ENCODE measurements at regions not wholly inside any gene's neighbourhood (a gene's known extent, or its start where the extent isn't known, plus 50 kb on each side); places are given as distances from the start of the nearest gene placed in this dataset.
"Not testable (repeated sequence)": the region's sequence is repeated elsewhere in the genome, so short reads cannot be mapped to it uniquely, and the experiment has no call there.

DNA sequence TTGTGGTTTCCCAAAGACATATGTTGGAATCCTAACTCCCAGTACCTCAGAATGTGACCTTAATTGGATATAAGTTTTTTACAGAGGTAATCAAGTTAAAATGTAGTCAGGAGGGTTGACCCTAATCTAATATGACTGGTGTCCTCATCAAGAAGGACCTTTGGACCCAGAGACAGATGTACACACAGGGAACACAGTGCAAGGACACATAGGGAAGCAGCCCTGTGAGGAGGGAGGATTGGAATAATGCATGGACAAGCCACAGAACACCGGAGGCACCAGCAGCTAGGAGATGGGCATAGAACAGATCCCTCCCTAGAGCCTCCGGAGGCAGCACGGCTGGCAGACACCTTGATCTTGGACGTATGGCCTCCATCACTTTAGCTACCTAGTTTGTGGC, 119.8 kb upstream of the SPATA31A3 start:
- not testable (repeated sequence) for H3K27ac ChIP-seq (ENCODE audit: insufficient read depth, low read length); H3K4me1 ChIP-seq (ENCODE audit: control insufficient read depth, extremely low read depth, insufficient read depth, low read length); H2AFZ ChIP-seq (ENCODE audit: low read length); H4K20me1 ChIP-seq (ENCODE audit: control insufficient read depth, extremely low read depth, insufficient read depth, low read length); H3K4me2 ChIP-seq (ENCODE audit: extremely low read depth, insufficient read depth, low read length); DNase-seq (ENCODE audit: low read depth in 2 of 2); H3K4me3 ChIP-seq (replicated peaks in 1 of 4; ENCODE audit: control extremely low read depth in 1 of 4, insufficient read depth in 1 of 4, low read depth in 3 of 4, low read length in 4 of 4); H3K9ac ChIP-seq (ENCODE audit: insufficient read depth, low read length); H3K9me3 ChIP-seq (ENCODE audit: control insufficient read depth, insufficient read depth, low read depth, low read length); H3K36me3 ChIP-seq (ENCODE audit: control insufficient read depth, insufficient read depth, low read length); H3K27me3 ChIP-seq (ENCODE audit: control insufficient read depth, insufficient read depth, low read length); H3K79me2 ChIP-seq (ENCODE audit: control insufficient read depth, insufficient read depth, low read length)

DNA sequence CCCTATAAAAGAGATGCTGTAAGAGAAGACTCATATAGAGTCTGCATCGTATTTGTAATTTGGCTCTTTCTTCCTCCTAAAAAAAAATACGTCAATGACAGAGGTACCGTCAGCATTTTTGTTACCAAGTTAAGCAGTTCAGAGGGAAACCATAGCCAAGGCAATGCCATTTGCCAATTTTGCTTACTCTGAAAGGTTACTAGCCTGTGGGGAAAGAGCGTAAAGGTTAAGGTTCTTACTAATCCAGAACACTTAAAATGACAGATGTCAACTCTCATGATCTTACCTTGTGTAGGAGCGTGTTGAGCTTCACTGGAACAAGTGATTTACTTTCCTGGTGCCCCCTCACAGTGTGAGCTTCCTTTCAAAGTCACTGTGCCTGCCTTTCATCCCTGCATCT, 119.4 kb upstream of the SPATA31A3 start:
- H3K4me3 ChIP-seq (replicated peaks in 1 of 4; ENCODE audit: control extremely low read depth in 1 of 4, insufficient read depth in 1 of 4, low read depth in 3 of 4, low read length in 4 of 4); H2AFZ ChIP-seq (ENCODE audit: low read length); H3K9ac ChIP-seq (ENCODE audit: insufficient read depth, low read length); H3K9me3 ChIP-seq (ENCODE audit: control insufficient read depth, insufficient read depth, low read depth, low read length); H3K4me2 ChIP-seq (ENCODE audit: extremely low read depth, insufficient read depth, low read length); H4K20me1 ChIP-seq (ENCODE audit: control insufficient read depth, extremely low read depth, insufficient read depth, low read length); H3K79me2 ChIP-seq (ENCODE audit: control insufficient read depth, insufficient read depth, low read length); H3K27me3 ChIP-seq (ENCODE audit: control insufficient read depth, insufficient read depth, low read length); DNase-seq (ENCODE audit: low read depth in 2 of 2); H3K27ac ChIP-seq (ENCODE audit: insufficient read depth, low read length); H3K36me3 ChIP-seq (ENCODE audit: control insufficient read depth, insufficient read depth, low read length); H3K4me1 ChIP-seq (ENCODE audit: control insufficient read depth, extremely low read depth, insufficient read depth, low read length): not testable (repeated sequence)

DNA sequence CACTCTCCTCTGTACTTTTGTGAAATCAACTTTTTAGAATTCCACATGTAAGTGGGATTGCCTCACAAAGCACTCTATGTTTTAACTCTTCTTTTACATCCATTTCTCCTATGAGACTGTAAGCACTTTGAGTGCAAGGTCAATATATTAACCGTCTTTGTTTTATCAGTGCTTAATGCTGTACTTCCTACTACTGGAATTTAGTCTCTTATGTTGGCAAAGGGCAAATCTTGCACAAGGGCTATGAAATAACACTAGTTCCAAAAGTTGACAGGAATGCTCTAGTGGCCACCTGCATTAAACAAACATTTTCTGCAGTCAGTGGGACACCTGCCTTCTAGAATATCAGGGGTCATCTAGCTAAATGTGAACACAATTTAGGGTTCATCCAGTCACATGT, 117.5 kb upstream of the SPATA31A3 start:
- not testable (repeated sequence) for H3K4me1 ChIP-seq (ENCODE audit: control insufficient read depth, extremely low read depth, insufficient read depth, low read length); H3K79me2 ChIP-seq (ENCODE audit: control insufficient read depth, insufficient read depth, low read length); H3K27ac ChIP-seq (ENCODE audit: insufficient read depth, low read length)

DNA sequence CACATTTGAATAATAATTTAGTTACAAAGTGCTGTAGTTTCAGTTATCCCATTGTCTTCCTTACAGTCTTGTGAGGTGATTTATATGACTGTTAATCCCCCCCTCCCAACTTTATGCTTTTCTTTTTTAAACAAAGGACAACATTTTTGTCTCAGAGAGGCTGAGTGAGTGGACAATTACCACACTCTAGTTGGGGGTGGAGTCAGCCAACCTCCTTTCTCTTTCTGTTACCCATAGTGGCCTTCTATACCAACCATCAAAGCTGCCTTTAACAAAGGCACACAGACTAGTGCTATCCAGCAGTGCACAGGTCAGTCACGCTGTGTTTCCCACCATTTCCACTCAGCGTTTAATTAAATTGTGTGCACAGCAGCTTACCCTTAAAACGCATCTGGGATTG, 114.3 kb upstream of the SPATA31A3 start:
- H3K36me3 ChIP-seq (ENCODE audit: control insufficient read depth, insufficient read depth, low read length); H3K9me3 ChIP-seq (ENCODE audit: control insufficient read depth, insufficient read depth, low read depth, low read length); H3K27me3 ChIP-seq (ENCODE audit: control insufficient read depth, insufficient read depth, low read length); H4K20me1 ChIP-seq (ENCODE audit: control insufficient read depth, extremely low read depth, insufficient read depth, low read length); H3K9ac ChIP-seq (ENCODE audit: insufficient read depth, low read length); DNase-seq (ENCODE audit: low read depth in 2 of 2); H2AFZ ChIP-seq (ENCODE audit: low read length); H3K4me1 ChIP-seq (ENCODE audit: control insufficient read depth, extremely low read depth, insufficient read depth, low read length); H3K4me3 ChIP-seq (replicated peaks in 1 of 4; ENCODE audit: control extremely low read depth in 1 of 4, insufficient read depth in 1 of 4, low read depth in 3 of 4, low read length in 4 of 4); H3K79me2 ChIP-seq (ENCODE audit: control insufficient read depth, insufficient read depth, low read length); H3K4me2 ChIP-seq (ENCODE audit: extremely low read depth, insufficient read depth, low read length); H3K27ac ChIP-seq (ENCODE audit: insufficient read depth, low read length): not testable (repeated sequence)

More for the DNA sequence above, 117.5 kb upstream of the SPATA31A3 start:
- not testable (repeated sequence) for H3K9ac ChIP-seq (ENCODE audit: insufficient read depth, low read length); DNase-seq (ENCODE audit: low read depth in 2 of 2); H3K4me3 ChIP-seq (replicated peaks in 1 of 4; ENCODE audit: control extremely low read depth in 1 of 4, insufficient read depth in 1 of 4, low read depth in 3 of 4, low read length in 4 of 4); H3K9me3 ChIP-seq (ENCODE audit: control insufficient read depth, insufficient read depth, low read depth, low read length); H3K36me3 ChIP-seq (ENCODE audit: control insufficient read depth, insufficient read depth, low read length); H3K27me3 ChIP-seq (ENCODE audit: control insufficient read depth, insufficient read depth, low read length); H3K4me2 ChIP-seq (ENCODE audit: extremely low read depth, insufficient read depth, low read length); H2AFZ ChIP-seq (ENCODE audit: low read length); H4K20me1 ChIP-seq (ENCODE audit: control insufficient read depth, extremely low read depth, insufficient read depth, low read length)

DNA sequence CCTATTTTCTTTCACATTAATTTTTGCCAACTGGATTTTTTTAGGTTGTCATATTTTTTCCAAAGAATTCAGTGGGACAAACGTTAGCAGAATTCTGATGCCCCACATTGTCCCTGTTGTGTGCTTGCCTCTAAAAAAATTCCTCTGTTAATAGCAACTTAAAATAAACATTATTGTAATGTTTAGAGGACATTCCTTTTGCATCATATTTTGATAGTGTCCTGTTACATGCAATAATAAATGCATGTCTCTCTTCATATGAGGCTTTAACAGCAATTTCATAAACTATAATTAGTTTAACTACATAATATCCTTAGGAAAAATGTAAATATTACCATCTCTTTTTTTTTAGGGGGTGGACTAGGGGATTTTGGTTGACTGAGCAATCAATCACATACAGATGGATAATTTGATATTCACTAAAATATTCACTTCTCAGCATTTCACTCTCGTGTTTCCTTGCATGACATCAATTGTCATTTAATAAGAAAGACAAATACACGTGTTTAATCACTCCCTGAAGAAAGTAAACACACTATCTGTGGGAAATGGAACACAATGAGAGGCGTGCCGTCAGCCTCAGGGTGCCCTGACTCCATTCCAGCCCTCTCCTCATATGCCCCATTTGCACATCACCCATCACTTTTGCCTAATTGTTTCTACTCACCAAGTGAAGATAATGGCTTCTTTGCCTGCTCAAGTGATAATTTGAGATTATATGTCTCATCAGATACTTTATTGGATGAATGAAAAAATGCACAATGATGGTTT, 110.3 kb upstream of the SPATA31A3 start:
- not testable (repeated sequence) for H3K9ac ChIP-seq (ENCODE audit: insufficient read depth, low read length); H3K27me3 ChIP-seq (ENCODE audit: control insufficient read depth, insufficient read depth, low read length); H4K20me1 ChIP-seq (ENCODE audit: control insufficient read depth, extremely low read depth, insufficient read depth, low read length); DNase-seq (ENCODE audit: low read depth in 2 of 2); H3K4me1 ChIP-seq (ENCODE audit: control insufficient read depth, extremely low read depth, insufficient read depth, low read length); H3K4me3 ChIP-seq (replicated peaks in 1 of 4; ENCODE audit: control extremely low read depth in 1 of 4, insufficient read depth in 1 of 4, low read depth in 3 of 4, low read length in 4 of 4); H3K27ac ChIP-seq (ENCODE audit: insufficient read depth, low read length); H3K36me3 ChIP-seq (ENCODE audit: control insufficient read depth, insufficient read depth, low read length); H3K4me2 ChIP-seq (ENCODE audit: extremely low read depth, insufficient read depth, low read length); H3K9me3 ChIP-seq (ENCODE audit: control insufficient read depth, insufficient read depth, low read depth, low read length); H3K79me2 ChIP-seq (ENCODE audit: control insufficient read depth, insufficient read depth, low read length); H2AFZ ChIP-seq (ENCODE audit: low read length)

DNA sequence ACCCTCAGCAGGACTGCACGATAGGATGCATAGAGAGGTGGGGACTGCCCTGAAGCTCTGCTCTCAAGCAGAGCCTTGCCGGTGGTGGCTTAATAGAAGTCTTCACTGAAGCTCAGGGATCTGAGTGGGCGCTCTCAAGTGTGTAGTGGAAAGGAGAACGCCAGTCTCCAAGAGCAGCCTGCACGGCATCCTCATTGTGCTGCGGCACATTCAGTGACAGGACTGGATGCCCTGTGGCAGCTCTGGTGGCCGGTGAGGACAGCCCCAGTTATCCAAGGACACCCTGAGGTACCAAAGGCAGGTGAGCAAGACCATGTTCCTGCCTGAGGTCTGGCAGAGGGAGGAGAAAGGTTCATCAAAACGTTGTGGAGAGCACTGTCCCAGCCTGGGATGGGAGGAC, 98.8 kb upstream of the SPATA31A3 start:
- not testable (repeated sequence) for H3K36me3 ChIP-seq (ENCODE audit: control insufficient read depth, insufficient read depth, low read length); H2AFZ ChIP-seq (ENCODE audit: low read length); H3K27me3 ChIP-seq (ENCODE audit: control insufficient read depth, insufficient read depth, low read length); H3K79me2 ChIP-seq (ENCODE audit: control insufficient read depth, insufficient read depth, low read length); H3K9ac ChIP-seq (ENCODE audit: insufficient read depth, low read length); H3K27ac ChIP-seq (ENCODE audit: insufficient read depth, low read length); H3K4me1 ChIP-seq (ENCODE audit: control insufficient read depth, extremely low read depth, insufficient read depth, low read length); H3K4me3 ChIP-seq (replicated peaks in 1 of 4; ENCODE audit: control extremely low read depth in 1 of 4, insufficient read depth in 1 of 4, low read depth in 3 of 4, low read length in 4 of 4); H3K9me3 ChIP-seq (ENCODE audit: control insufficient read depth, insufficient read depth, low read depth, low read length); H3K4me2 ChIP-seq (ENCODE audit: extremely low read depth, insufficient read depth, low read length); H4K20me1 ChIP-seq (ENCODE audit: control insufficient read depth, extremely low read depth, insufficient read depth, low read length); DNase-seq (ENCODE audit: low read depth in 2 of 2)

DNA sequence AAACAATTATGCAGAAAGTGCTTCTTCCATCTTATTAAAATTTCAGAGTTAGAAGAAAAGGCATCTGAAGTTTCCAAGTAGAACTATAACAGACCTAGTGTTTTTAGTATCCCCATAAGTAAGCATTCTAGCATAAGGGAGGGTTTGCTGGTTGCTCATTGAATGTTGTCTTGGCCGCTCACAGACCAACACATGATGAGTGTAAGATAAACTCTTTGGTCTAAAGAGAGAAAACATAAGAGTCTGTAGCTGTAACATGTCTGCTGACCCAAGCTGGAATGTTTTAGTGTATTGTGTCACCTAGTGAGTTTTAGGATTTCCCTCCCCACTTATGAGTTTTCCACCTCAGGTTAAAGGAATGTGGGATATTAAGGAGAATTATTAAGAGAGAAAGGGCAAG, 94.5 kb upstream of the SPATA31A3 start:
- not testable (repeated sequence) for H3K27me3 ChIP-seq (ENCODE audit: control insufficient read depth, insufficient read depth, low read length); DNase-seq (ENCODE audit: low read depth in 2 of 2); H3K4me3 ChIP-seq (replicated peaks in 1 of 4; ENCODE audit: control extremely low read depth in 1 of 4, insufficient read depth in 1 of 4, low read depth in 3 of 4, low read length in 4 of 4); H3K27ac ChIP-seq (ENCODE audit: insufficient read depth, low read length); H4K20me1 ChIP-seq (ENCODE audit: control insufficient read depth, extremely low read depth, insufficient read depth, low read length); H3K79me2 ChIP-seq (ENCODE audit: control insufficient read depth, insufficient read depth, low read length); H3K9ac ChIP-seq (ENCODE audit: insufficient read depth, low read length); H3K36me3 ChIP-seq (ENCODE audit: control insufficient read depth, insufficient read depth, low read length); H3K4me1 ChIP-seq (ENCODE audit: control insufficient read depth, extremely low read depth, insufficient read depth, low read length); H3K9me3 ChIP-seq (ENCODE audit: control insufficient read depth, insufficient read depth, low read depth, low read length); H2AFZ ChIP-seq (ENCODE audit: low read length); H3K4me2 ChIP-seq (ENCODE audit: extremely low read depth, insufficient read depth, low read length)

Measured in fibroblast of lung (primary cell).